ENCODE measurements at regions not wholly inside any gene's neighbourhood (a gene's known extent, or its start where the extent isn't known, plus 50 kb on each side); places are given as distances from the start of the nearest gene placed in this dataset.

- Histone ChIP-seq H3K23ac (ENCODE audit: low read depth, low read length, poor library complexity) (no peak overlapping the region), H3K4ac (ENCODE audit: low read length) (no peak overlapping the region), H3K9ac (ENCODE audit: low read depth, low read length, poor library complexity) (no peak overlapping the region), H3K4me1 (ENCODE audit: control insufficient read depth in 2 of 2, insufficient read depth in 1 of 2, low read depth in 1 of 2, low read length in 2 of 2) (peaks cover 0 to 11% of the 10 kb centered on the region in 2 donors), H4K8ac (ENCODE audit: low read depth, low read length) (no peak overlapping the region), H3K79me1 (ENCODE audit: low read depth, low read length) (no peaks in the 10 kb centered on the region), H4K91ac (ENCODE audit: low read depth, low read length, poor library complexity) (no peak overlapping the region), H2BK5ac (ENCODE audit: low read length) (no peak overlapping the region), H3K14ac (ENCODE audit: low read length) (no peak overlapping the region), H3K27ac (replicated peaks; ENCODE audit: low read length) (no peak overlapping the region), H3K4me2 (ENCODE audit: insufficient read depth, low read length, poor library complexity, severe bottlenecking) (no peak overlapping the region), H2BK15ac (ENCODE audit: low read length) (no peak overlapping the region), H3K18ac (ENCODE audit: low read length) (no peak overlapping the region), H2AFZ (ENCODE audit: low read length) (no peak overlapping the region), H2BK120ac (ENCODE audit: low read depth, low read length) (no peak overlapping the region), H3K4me3 (ENCODE audit: low read length in 2 of 2) (no peak overlapping the region), H2AK5ac (ENCODE audit: low read depth, low read length) (no peak overlapping the region), H2BK12ac (ENCODE audit: low read length) (no peak overlapping the region), H3K9me3 (replicated peaks in 1 of 2; ENCODE audit: control insufficient read depth in 2 of 2, insufficient read depth in 1 of 2, low read depth in 1 of 2, low read length in 2 of 2) (no peaks in the 10 kb centered on the region), H3K27me3 (ENCODE audit: control insufficient read depth in 3 of 3, insufficient read depth in 3 of 3, low read depth in 1 of 3, low read length in 3 of 3) (peaks cover 0 to 65% (median 0%) of the 10 kb centered on the region in 3 experiments), H3K36me3 (replicated peaks in 1 of 2; ENCODE audit: control insufficient read depth in 2 of 2, insufficient read depth in 2 of 2, low read length in 2 of 2) (no peaks in the 10 kb centered on the region)
- no CpG with 5 or more reads among the region's 1 CpG for WGBS, 2 donors (ENCODE audit: extremely low coverage in 2 of 2, insufficient read length in 2 of 2, insufficient replicate concordance in 1 of 2)
- no peak for DNase-seq (ENCODE audit: low spot score)
Observed at GRCh38 chr3:44020143-44020542, 221.5 kb upstream of the TOPAZ1 start.

DNA sequence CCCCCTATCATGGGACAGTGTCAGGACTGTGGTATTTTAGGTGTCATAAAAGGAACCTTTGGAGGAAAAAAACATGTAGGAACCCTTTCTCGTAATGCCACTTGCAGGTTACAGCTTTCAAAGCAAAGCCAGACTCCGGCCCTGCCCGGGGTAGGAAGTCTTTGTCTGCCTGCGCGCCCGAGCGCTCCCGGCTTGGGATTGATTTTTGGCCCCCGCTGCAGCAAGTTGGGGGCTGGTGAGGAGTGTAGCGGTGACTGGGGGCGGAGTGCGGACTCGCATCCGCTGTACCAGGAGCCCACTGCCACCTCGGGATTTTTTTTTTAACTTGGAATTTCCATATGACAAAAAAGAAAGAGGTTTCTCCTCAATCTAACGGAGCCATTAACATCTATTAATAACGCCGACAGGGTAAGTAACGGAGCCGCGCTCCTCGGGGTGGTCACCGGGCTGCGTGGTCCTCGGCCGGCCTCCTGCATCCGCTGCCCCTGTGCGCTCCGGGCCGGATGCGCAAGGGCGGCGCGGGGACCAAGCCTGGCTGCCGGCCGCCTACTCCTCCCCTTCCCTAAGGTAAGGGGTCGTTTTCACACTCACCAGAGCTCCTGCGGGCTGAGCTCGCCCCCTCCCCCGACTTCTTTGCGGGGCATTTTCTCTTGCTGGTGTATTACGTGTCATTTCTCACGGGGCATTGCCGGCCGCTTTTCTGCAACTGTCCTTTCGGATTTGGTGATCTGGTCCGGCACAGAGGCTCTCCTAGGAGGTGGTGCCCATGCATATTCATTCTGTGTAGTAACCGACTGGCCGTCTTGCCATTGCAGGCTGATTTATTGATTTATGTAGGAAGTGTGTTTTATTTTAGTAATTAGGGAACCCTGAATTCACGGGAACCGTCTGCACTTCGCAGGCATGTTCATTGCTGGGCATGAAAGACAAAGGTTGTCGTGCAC lies 219.8 kb upstream of the TOPAZ1 start:
- Histone ChIP-seq H4K91ac (ENCODE audit: low read depth, low read length, poor library complexity) (no peak overlapping the region), H3K36me3 (replicated peaks in 1 of 2; ENCODE audit: control insufficient read depth in 2 of 2, insufficient read depth in 2 of 2, low read length in 2 of 2) (no peaks in the 10 kb centered on the region), H3K18ac (ENCODE audit: low read length) (peak overlapping the region; percentile 13), H4K8ac (ENCODE audit: low read depth, low read length) (no peak overlapping the region), H3K14ac (ENCODE audit: low read length) (no peak overlapping the region), H3K4me1 (ENCODE audit: control insufficient read depth in 2 of 2, insufficient read depth in 1 of 2, low read depth in 1 of 2, low read length in 2 of 2) (peaks cover 0 to 11% of the 10 kb centered on the region in 2 donors), H2AK5ac (ENCODE audit: low read depth, low read length) (no peak overlapping the region), H3K4me3 (ENCODE audit: low read length in 2 of 2) (peak overlapping the region in 1 of 2 donors; percentile 79), H2BK12ac (ENCODE audit: low read length) (peak overlapping the region; percentile 43), H3K23ac (ENCODE audit: low read depth, low read length, poor library complexity) (no peak overlapping the region), H2AFZ (ENCODE audit: low read length) (peak overlapping the region; percentile 68), H2BK15ac (ENCODE audit: low read length) (no peak overlapping the region), H2BK120ac (ENCODE audit: low read depth, low read length) (no peak overlapping the region), H3K79me1 (ENCODE audit: low read depth, low read length) (no peaks in the 10 kb centered on the region), H3K4ac (ENCODE audit: low read length) (no peak overlapping the region), H3K27ac (replicated peaks; ENCODE audit: low read length) (no peak overlapping the region), H3K9ac (ENCODE audit: low read depth, low read length, poor library complexity) (no peak overlapping the region), H2BK5ac (ENCODE audit: low read length) (no peak overlapping the region), H3K27me3 (ENCODE audit: control insufficient read depth in 3 of 3, insufficient read depth in 3 of 3, low read depth in 1 of 3, low read length in 3 of 3) (peaks cover 0 to 70% (median 0%) of the 10 kb centered on the region in 3 experiments), H3K9me3 (replicated peaks in 1 of 2; ENCODE audit: control insufficient read depth in 2 of 2, insufficient read depth in 1 of 2, low read depth in 1 of 2, low read length in 2 of 2) (no peaks in the 10 kb centered on the region), H3K4me2 (ENCODE audit: insufficient read depth, low read length, poor library complexity, severe bottlenecking) (peak overlapping the region; percentile 72)
- WGBS, 2 donors (ENCODE audit: extremely low coverage in 2 of 2, insufficient read length in 2 of 2, insufficient replicate concordance in 1 of 2), result no CpG with 5 or more reads among the region's 53 CpGs
- DNase-seq (ENCODE audit: low spot score), result no peak

- no peak overlapping the region for H2AFZ ChIP-seq (ENCODE audit: low read length)
- no peak overlapping the region for H2BK120ac ChIP-seq (ENCODE audit: low read depth, low read length)
- H3K4me1 ChIP-seq (ENCODE audit: control insufficient read depth in 2 of 2, insufficient read depth in 1 of 2, low read depth in 1 of 2, low read length in 2 of 2), result peaks cover 0 to 10% of the 10 kb centered on the region in 2 donors
- H3K9ac ChIP-seq (ENCODE audit: low read depth, low read length, poor library complexity), result no peak overlapping the region
- no peak overlapping the region for H3K18ac ChIP-seq (ENCODE audit: low read length)
- no peak overlapping the region for H2BK15ac ChIP-seq (ENCODE audit: low read length)
- WGBS, 2 donors (ENCODE audit: extremely low coverage in 2 of 2, insufficient read length in 2 of 2, insufficient replicate concordance in 1 of 2), result no CpG with 5 or more reads among the region's 11 CpGs
- no peak overlapping the region for H3K4me2 ChIP-seq (ENCODE audit: insufficient read depth, low read length, poor library complexity, severe bottlenecking)
- peaks cover 0 to 57% (median 0%) of the 10 kb centered on the region in 3 experiments for H3K27me3 ChIP-seq (ENCODE audit: control insufficient read depth in 3 of 3, insufficient read depth in 3 of 3, low read depth in 1 of 3, low read length in 3 of 3)
- H3K79me1 ChIP-seq (ENCODE audit: low read depth, low read length), result no peaks in the 10 kb centered on the region
- H3K4me3 ChIP-seq (ENCODE audit: low read length in 2 of 2), result no peak overlapping the region
- H2AK5ac ChIP-seq (ENCODE audit: low read depth, low read length), result no peak overlapping the region
- H3K36me3 ChIP-seq (replicated peaks in 1 of 2; ENCODE audit: control insufficient read depth in 2 of 2, insufficient read depth in 2 of 2, low read length in 2 of 2), result no peaks in the 10 kb centered on the region
- no peak overlapping the region for H3K23ac ChIP-seq (ENCODE audit: low read depth, low read length, poor library complexity)
- no peak for DNase-seq (ENCODE audit: low spot score)
- H4K91ac ChIP-seq (ENCODE audit: low read depth, low read length, poor library complexity), result no peak overlapping the region
- H3K14ac ChIP-seq (ENCODE audit: low read length), result no peak overlapping the region
- no peak overlapping the region for H2BK5ac ChIP-seq (ENCODE audit: low read length)
- no peak overlapping the region for H3K4ac ChIP-seq (ENCODE audit: low read length)
- no peak overlapping the region for H2BK12ac ChIP-seq (ENCODE audit: low read length)
- H3K9me3 ChIP-seq (replicated peaks in 1 of 2; ENCODE audit: control insufficient read depth in 2 of 2, insufficient read depth in 1 of 2, low read depth in 1 of 2, low read length in 2 of 2), result no peaks in the 10 kb centered on the region
- no peak overlapping the region for H4K8ac ChIP-seq (ENCODE audit: low read depth, low read length)
- H3K27ac ChIP-seq (replicated peaks; ENCODE audit: low read length), result no peak overlapping the region
Observed at GRCh38 chr3:44023961-44024593, 217.6 kb upstream of the TOPAZ1 start.

- no peak overlapping the region for H3K4me3 ChIP-seq (ENCODE audit: low read length in 2 of 2)
- H2AFZ ChIP-seq (ENCODE audit: low read length), result no peak overlapping the region
- H3K9ac ChIP-seq (ENCODE audit: low read depth, low read length, poor library complexity), result no peak overlapping the region
- H2BK5ac ChIP-seq (ENCODE audit: low read length), result no peak overlapping the region
- no CpG with 5 or more reads among the region's 5 CpGs for WGBS, 2 donors (ENCODE audit: extremely low coverage in 2 of 2, insufficient read length in 2 of 2, insufficient replicate concordance in 1 of 2)
- no peak for DNase-seq (ENCODE audit: low spot score)
- no peak overlapping the region for H2BK15ac ChIP-seq (ENCODE audit: low read length)
- no peaks in the 10 kb centered on the region for H3K9me3 ChIP-seq (replicated peaks in 1 of 2; ENCODE audit: control insufficient read depth in 2 of 2, insufficient read depth in 1 of 2, low read depth in 1 of 2, low read length in 2 of 2)
- no peak overlapping the region for H3K18ac ChIP-seq (ENCODE audit: low read length)
- H3K27me3 ChIP-seq (ENCODE audit: control insufficient read depth in 3 of 3, insufficient read depth in 3 of 3, low read depth in 1 of 3, low read length in 3 of 3), result peaks cover 0 to 34% (median 0%) of the 10 kb centered on the region in 3 experiments
- no peak overlapping the region for H4K8ac ChIP-seq (ENCODE audit: low read depth, low read length)
- peaks cover 0 to 1% of the 10 kb centered on the region in 2 donors for H3K4me1 ChIP-seq (ENCODE audit: control insufficient read depth in 2 of 2, insufficient read depth in 1 of 2, low read depth in 1 of 2, low read length in 2 of 2)
- no peak overlapping the region for H4K91ac ChIP-seq (ENCODE audit: low read depth, low read length, poor library complexity)
- no peak overlapping the region for H3K23ac ChIP-seq (ENCODE audit: low read depth, low read length, poor library complexity)
- no peaks in the 10 kb centered on the region for H3K36me3 ChIP-seq (replicated peaks in 1 of 2; ENCODE audit: control insufficient read depth in 2 of 2, insufficient read depth in 2 of 2, low read length in 2 of 2)
- no peak overlapping the region for H3K4me2 ChIP-seq (ENCODE audit: insufficient read depth, low read length, poor library complexity, severe bottlenecking)
- no peak overlapping the region for H2BK12ac ChIP-seq (ENCODE audit: low read length)
- no peak overlapping the region for H3K27ac ChIP-seq (replicated peaks; ENCODE audit: low read length)
- peak overlapping the region; percentile 2 for H3K4ac ChIP-seq (ENCODE audit: low read length)
- H2AK5ac ChIP-seq (ENCODE audit: low read depth, low read length), result no peak overlapping the region
- H2BK120ac ChIP-seq (ENCODE audit: low read depth, low read length), result no peak overlapping the region
- no peaks in the 10 kb centered on the region for H3K79me1 ChIP-seq (ENCODE audit: low read depth, low read length)
- H3K14ac ChIP-seq (ENCODE audit: low read length), result no peak overlapping the region
Observed at GRCh38 chr3:44026220-44026865, 215.3 kb upstream of the TOPAZ1 start.

All from neuronal stem cell (in vitro differentiated cells).